Psoas muscle (tissue), 7 donors: ENCODE measurements at regions not wholly inside any gene's neighbourhood (a gene's known extent, or its start where the extent isn't known, plus 50 kb on each side); places are given as distances from the start of the nearest gene placed in this dataset.
A peak's percentile ranks its signal among the peaks of the same experiment; 100 is the strongest.

ENCODE experiments used
- ATAC-seq, 4 donors: fragments of 200-7000 bp; cut with Tn5 transposase; one replicate each; pipeline ENCODE4 v1.9.1; 2020; ENCODE audit warnings: moderate library complexity in 3 of 4, mild to moderate bottlenecking in 2 of 4
- DNase-seq, 2 donors: peaks; one replicate each; pipeline ENCODE4 v3.0.0-alpha.2; 2020
- H3K27ac ChIP-seq: fragments of 200-600 bp; one replicate; pipeline ENCODE4 v1.8.0; 2022
- H3K27me3 ChIP-seq, 3 donors: fragments of 200-600 bp in 1 of 3; one replicate each; pipeline versions ENCODE4 v1.6.1 to v1.8.0; 2013 to 2022; ENCODE audit warnings: low read length in 2 of 3, mild to moderate bottlenecking in 2 of 3, moderate library complexity in 1 of 3; ENCODE audit not compliant: insufficient read depth in 3 of 3
- H3K36me3 ChIP-seq, 2 donors: fragments of 200-600 bp in 1 of 2; one replicate each; pipeline versions ENCODE4 v1.6.1 to v1.8.0; 2013 to 2022; ENCODE audit warnings: low read depth in 1 of 2, mild to moderate bottlenecking in 1 of 2, moderate library complexity in 1 of 2; ENCODE audit not compliant: insufficient read depth in 1 of 2
- H3K4me1 ChIP-seq: fragments of 200-600 bp; one replicate; pipeline ENCODE4 v1.8.0; 2022
- H3K4me3 ChIP-seq: fragments of 200-600 bp; one replicate; pipeline ENCODE4 v1.8.0; 2022; ENCODE audit warnings: mild to moderate bottlenecking
- H3K9me3 ChIP-seq: fragments of 200-600 bp; one replicate; pipeline ENCODE4 v1.8.0; 2022
- CTCF ChIP-seq: fragments of 200-600 bp; IDR thresholded peaks from one replicate; pipeline ENCODE4 v1.8.0; 2022; ENCODE audit warnings: antibody characterized with exemption
- WGBS, 3 donors: extraction: QIAGEN DNeasy Blood & Tissue Kit; methylation state at CpG; one replicate each; pipeline versions ENCODE4 v1.1.6 to v1.1.7; 2013; 5-methylcytosine and 5-hydroxymethylcytosine counted together
- intact Hi-C, 2 donors: fragments of 100-400 bp; cut with DNase I; formaldehyde crosslinking; loops; one replicate each; pipeline versions ENCODE4 v1.11.0 to v1.14.2; 2022
- donor health status: healthy with polysubstance abuse.
- donor health status: DM: no; HTN: no; CAD: no; lungs with moderate emphysema.
- donor health status: Bipolar disorder and iron deficiency.
- donor health status: healthy.
- donor health status: DM: yes; HTN: yes; CAD: no.
- donor health status: DM: no; HTN: no; CAD: no.
- donor health status: DM: yes; HTN: yes; CAD: no.

- intact Hi-C loops: no loop called here
- Histone ChIP-seq H3K9me3 (no peaks in the 10 kb centered on the region), H3K27me3 (no peaks in the 10 kb centered on the region), H3K27ac (no peak overlapping the region), H3K36me3 (no peaks in the 10 kb centered on the region), H3K4me3 (no peak overlapping the region), H3K4me1 (peaks cover 20% of the 10 kb centered on the region)
- DNase-seq (no peak), ATAC-seq (no peak)
- TF ChIP-seq CTCF: no peak
- 95 to 97% (median 97%) methylated on average over 7 of the region's 7 CpGs for WGBS, 3 donors
Observed at GRCh38 chr20:53832499-53832898, 237.9 kb downstream of the BCAS1 start.

GRCh38 chr20:53831812-53832211 lies 238.2 kb upstream of the ZNF217 start:
- H3K4me1 ChIP-seq: peaks cover 20% of the 10 kb centered on the region
- ATAC-seq (no peak), DNase-seq (no peak)
- no peaks in the 10 kb centered on the region for H3K27me3 ChIP-seq
- TF ChIP-seq CTCF: no peak
- intact Hi-C loops: no loop called here
- no peaks in the 10 kb centered on the region for H3K9me3 ChIP-seq
- no peaks in the 10 kb centered on the region for H3K36me3 ChIP-seq
- WGBS, 3 donors: 91 to 95% (median 95%) methylated on average over 3 of the region's 3 CpGs
- H3K4me3 ChIP-seq: no peak overlapping the region
- H3K27ac ChIP-seq: no peak overlapping the region

GRCh38 chr20:53831228-53831627 lies 237.6 kb upstream of the ZNF217 start:
- no peak overlapping the region for H3K27ac ChIP-seq
- H3K4me3 ChIP-seq: no peak overlapping the region
- ATAC-seq (no peak), DNase-seq (no peak)
- intact Hi-C loops: no loop called here
- no peaks in the 10 kb centered on the region for H3K27me3 ChIP-seq
- no peak for TF ChIP-seq CTCF
- no peaks in the 10 kb centered on the region for H3K9me3 ChIP-seq
- WGBS, 3 donors: 96 to 98% (median 96%) methylated on average over 5 of the region's 5 CpGs
- peaks cover 20% of the 10 kb centered on the region for H3K4me1 ChIP-seq
- H3K36me3 ChIP-seq: no peaks in the 10 kb centered on the region

- WGBS, 3 donors: 18 to 28% (median 24%) methylated on average over 5 of the region's 5 CpGs
- ATAC-seq: peak in 1 of 4 donors; percentile 33
- no peak for DNase-seq
- peaks cover 20% of the 10 kb centered on the region for H3K4me1 ChIP-seq
- peak overlapping the region; percentile 66 for H3K27ac ChIP-seq
- no peaks in the 10 kb centered on the region for H3K9me3 ChIP-seq
- H3K36me3 ChIP-seq: no peaks in the 10 kb centered on the region
- no peak for TF ChIP-seq CTCF
- H3K27me3 ChIP-seq: no peaks in the 10 kb centered on the region
- peak overlapping the region; percentile 46 for H3K4me3 ChIP-seq
- intact Hi-C loops: loop anchor here in 1 of 2 donors (5.0 kb wide), 1 partner anchor 93 kb away; no protein-coding TSS in a partner anchor
Observed at GRCh38 chr20:53829724-53830521, 236.3 kb upstream of the ZNF217 start.
